Fibroblast of peridontal ligament (primary cell): ENCODE measurements at regions not wholly inside any gene's neighbourhood (a gene's known extent, or its start where the extent isn't known, plus 50 kb on each side); places are given as distances from the start of the nearest gene placed in this dataset.
"Not testable (repeated sequence)": the region's sequence is repeated elsewhere in the genome, so short reads cannot be mapped to it uniquely, and the experiment has no call there.

Experiments
- DNase-seq: peaks from one replicate; pipeline ENCODE4 v3.0.0-alpha.2; 2010; ENCODE audit errors: extremely low read depth

- peak; percentile 33 for DNase-seq
These were observed 360.6 kb upstream of the SOX9 start for GRCh38 chr17:71760062-71760720.

- DNase-seq, result no peak
These were observed 358.3 kb upstream of the SOX9 start for GRCh38 chr17:71762526-71762925.

- no peak for DNase-seq
These were observed 356.3 kb upstream of the SOX9 start for GRCh38 chr17:71764505-71764904.

GRCh38 chr17:71765437-71765836, 355.4 kb upstream of the SOX9 start:
- no peak for DNase-seq

- no peak for DNase-seq
These were observed 351.0 kb upstream of the SOX9 start for GRCh38 chr17:71769850-71770249.

- DNase-seq, result peak; percentile 10
These were observed 343.7 kb upstream of the SOX9 start for GRCh38 chr17:71777048-71777640.

- DNase-seq, result no peak
These were observed 341.3 kb upstream of the SOX9 start for GRCh38 chr17:71779482-71779881.

GRCh38 chr17:71780596-71780995, 340.2 kb upstream of the SOX9 start:
- no peak for DNase-seq

GRCh38 chr17:71782021-71782420, 338.8 kb upstream of the SOX9 start:
- DNase-seq, result not testable (repeated sequence)

GRCh38 chr17:71790791-71791190, 330.0 kb upstream of the SOX9 start:
- DNase-seq, result peak; percentile 9

- no peak for DNase-seq
These were observed 329.5 kb upstream of the SOX9 start for GRCh38 chr17:71791311-71791710.

GRCh38 chr17:71792966-71793365, 327.9 kb upstream of the SOX9 start:
- DNase-seq, result peak; percentile 97

- DNase-seq, result peak; percentile 14
These were observed 327.3 kb upstream of the SOX9 start for GRCh38 chr17:71793518-71793917.

GRCh38 chr17:71798701-71799100, 322.1 kb upstream of the SOX9 start:
- DNase-seq, result peak; percentile 12

GRCh38 chr17:71799657-71800056, 321.2 kb upstream of the SOX9 start:
- no peak for DNase-seq

GRCh38 chr17:71801301-71801700, 319.5 kb upstream of the SOX9 start:
- DNase-seq, result peak; percentile 11

GRCh38 chr17:71802663-71803062, 318.2 kb upstream of the SOX9 start:
- DNase-seq, result no peak

- no peak for DNase-seq
These were observed 317.1 kb upstream of the SOX9 start for GRCh38 chr17:71803656-71804284.

GRCh38 chr17:71809537-71809936, 311.3 kb upstream of the SOX9 start:
- peak; percentile 29 for DNase-seq

GRCh38 chr17:71813861-71814260, 307.0 kb upstream of the SOX9 start:
- DNase-seq, result peak; percentile 55

- peak; percentile 69 for DNase-seq
These were observed 299.3 kb upstream of the SOX9 start for GRCh38 chr17:71821511-71821910.

GRCh38 chr17:71824671-71825070, 296.1 kb upstream of the SOX9 start:
- DNase-seq, result no peak

- DNase-seq, result peak; percentile 74
These were observed 295.1 kb upstream of the SOX9 start for GRCh38 chr17:71825687-71826086.
